DMS153 treated with DMSO at 0.1 percent for 48 hours (cell line): ENCODE measurements at regions not wholly inside any gene's neighbourhood (a gene's known extent, or its start where the extent isn't known, plus 50 kb on each side); places are given as distances from the start of the nearest gene placed in this dataset.
"Not testable (repeated sequence)": the region's sequence is repeated elsewhere in the genome, so short reads cannot be mapped to it uniquely, and the experiment has no call there.

Experiments
- DNase-seq: peaks from one replicate; lab custom pipeline; 2025; ENCODE audit not compliant: unreplicated experiment; lab: John Stamatoyannopoulos, UW

GRCh38 chr16:85531516-85531915 is 81.6 kb upstream of the GSE1 start:
- no peak for DNase-seq

- no peak for DNase-seq
Observed at GRCh38 chr16:85532147-85532546, 81.0 kb upstream of the GSE1 start.

GRCh38 chr16:85533593-85533992 is 79.5 kb upstream of the GSE1 start:
- not testable (repeated sequence) for DNase-seq

DNA sequence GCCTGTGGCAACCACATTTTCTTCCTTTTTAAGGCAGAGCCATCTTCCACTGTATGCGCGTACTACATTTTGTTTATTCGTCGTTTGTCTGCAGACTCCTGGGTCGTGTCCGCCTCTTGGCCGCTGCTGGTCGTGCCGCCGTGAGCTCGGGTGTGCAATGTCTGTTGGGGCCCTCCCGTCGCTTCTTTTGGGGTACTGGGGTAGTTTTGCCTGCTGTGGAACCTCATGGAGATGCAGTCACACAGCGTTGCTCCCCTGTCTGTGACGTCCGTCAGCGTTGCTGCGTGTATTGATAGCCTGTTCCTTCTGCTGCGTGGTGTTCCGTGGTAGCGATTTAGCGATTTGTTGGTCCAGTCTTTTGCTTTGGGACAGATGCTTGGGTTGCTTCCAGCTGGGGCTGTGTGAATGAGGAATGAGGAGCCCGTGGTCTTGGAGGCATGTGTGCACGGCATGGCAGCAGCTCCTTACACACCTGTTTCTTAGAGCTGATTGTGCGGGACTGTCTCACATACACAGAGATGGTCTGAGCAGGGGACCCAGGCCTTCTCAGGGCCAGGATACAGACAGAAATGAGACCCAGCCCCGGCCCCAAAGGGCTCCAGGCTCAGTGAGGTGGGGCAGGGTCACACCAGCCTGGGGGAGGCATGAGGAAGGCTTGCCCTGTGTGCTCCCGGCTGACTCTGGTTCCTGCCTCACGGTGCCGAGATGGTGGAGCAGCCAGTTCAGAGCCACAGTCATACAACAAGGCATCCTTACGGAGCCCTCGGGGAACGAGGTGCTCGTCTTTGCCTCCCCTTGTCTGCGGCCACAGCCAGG is 78.4 kb upstream of the GSE1 start:
- DNase-seq, result no peak

GRCh38 chr16:85535352-85536072 is 77.6 kb upstream of the GSE1 start:
- DNase-seq, result no peak

- DNase-seq, result no peak
Observed at GRCh38 chr16:85536073-85536410, 77.1 kb upstream of the GSE1 start.

DNA sequence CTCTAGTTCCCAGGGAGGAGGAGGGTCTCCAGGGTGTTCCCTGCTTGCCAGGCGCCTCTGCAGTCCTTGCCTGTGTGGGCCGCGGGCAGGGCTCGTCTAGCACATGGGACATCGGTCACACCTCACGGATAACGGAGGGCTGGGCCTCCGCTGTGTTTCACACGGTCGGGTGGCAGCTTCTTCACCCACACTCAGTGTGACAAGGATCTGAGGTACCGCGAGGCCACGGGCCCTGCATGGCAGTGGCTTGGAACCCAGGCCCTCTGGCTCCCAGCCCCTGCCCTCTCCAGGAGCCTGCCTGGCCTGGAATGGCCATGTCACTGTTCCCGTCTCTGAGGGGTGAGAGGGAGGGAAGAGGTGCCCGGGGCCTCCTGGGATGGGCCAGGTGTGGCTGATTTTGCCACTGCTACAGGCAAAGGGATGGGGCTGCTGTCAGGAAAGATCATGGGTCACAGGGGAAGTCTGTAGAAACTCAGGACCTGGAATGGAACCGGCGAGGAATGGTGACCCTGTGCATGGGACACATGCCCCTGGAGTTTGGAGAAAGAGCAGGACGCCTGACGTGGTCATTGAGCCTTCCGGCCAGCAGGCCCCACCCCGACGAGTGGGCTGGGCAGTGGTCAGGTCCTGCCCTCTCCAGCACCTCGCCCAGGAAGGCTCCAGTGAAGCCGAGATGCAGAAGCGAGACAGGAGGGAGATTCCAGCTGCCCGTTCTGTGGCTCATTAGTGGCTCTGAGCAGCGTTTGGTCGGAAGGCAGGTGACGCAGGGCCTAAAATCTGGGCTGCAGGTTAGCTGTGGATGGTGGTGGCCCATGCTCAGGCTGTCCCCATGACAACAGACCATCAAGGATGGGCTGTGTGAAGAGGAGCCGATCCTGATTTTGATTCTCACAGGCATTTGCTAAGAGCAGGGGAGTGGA is 76.5 kb upstream of the GSE1 start:
- DNase-seq, result no peak

GRCh38 chr16:85537331-85537788 is 75.8 kb upstream of the GSE1 start:
- DNase-seq, result no peak

DNA sequence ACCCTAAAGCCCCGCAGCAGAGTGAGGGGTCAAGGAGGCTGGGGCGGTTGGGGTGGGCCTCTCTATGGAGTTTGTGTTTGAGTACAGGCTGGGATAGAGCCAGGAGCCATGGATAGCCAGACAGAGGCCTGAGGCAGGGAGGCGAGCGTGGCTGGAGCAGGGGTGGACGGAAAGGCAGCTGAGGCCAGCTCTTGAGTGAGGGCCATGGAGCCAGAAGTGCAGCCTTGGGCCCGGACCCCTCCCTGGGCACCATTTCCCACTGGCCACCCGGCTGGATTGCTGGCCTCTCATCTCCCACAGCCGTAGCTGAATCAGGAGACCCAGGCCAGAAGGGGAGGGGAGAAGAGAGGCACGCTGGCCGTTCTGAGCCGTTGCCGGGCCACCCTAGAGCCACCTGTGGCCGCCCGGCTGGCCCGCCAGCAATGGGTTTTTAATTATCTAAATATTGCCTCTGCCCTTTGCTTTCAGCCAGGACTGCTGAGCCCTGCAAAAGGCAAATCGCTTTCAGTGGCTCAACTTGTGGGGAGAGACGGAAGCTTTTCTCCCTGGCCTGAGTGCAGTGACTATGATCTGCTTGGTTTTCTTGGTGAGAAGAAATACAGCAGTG is 75.2 kb upstream of the GSE1 start:
- DNase-seq, result no peak

DNA sequence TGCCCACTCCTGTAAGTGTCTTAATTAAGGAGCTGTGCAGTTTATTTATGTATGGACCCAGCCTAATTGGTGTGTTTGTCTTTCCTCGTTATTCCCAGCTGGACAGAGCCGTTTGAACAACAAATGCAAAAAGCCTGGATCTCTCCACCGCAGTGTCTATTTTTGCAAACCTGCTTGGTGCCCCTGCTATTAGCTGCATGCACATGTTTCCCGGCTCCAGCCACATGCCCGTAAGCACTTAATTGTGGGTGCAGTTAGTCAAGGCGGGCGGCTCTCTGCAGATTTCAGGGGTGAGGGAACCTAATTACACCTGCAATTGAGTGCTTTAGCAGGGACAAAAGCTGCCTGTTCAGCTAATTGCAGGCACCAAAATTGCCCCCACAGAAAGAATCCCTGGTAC is 74.0 kb upstream of the GSE1 start:
- no peak for DNase-seq

GRCh38 chr16:85539629-85540291 is 73.4 kb upstream of the GSE1 start:
- DNase-seq, result no peak

DNA sequence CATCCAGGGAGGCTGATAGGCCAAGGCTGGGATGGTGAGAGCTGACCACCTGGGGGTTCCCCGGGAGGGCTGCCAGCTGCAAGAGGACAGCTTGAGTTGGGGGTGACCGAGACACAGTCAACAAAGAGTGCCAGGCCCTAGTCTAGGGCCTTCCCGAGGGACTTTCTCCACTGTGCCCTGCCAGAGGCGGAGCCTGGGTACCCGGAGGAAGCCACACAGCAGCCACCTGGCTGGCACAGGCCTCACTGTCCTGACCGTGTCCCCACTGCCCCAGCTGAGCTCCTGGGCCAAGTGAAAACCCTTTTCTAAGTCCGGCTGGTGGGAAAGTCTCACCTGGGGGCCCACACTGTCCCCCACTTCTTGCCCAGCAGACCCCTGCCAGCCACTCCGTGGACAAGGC is 71.9 kb upstream of the GSE1 start:
- DNase-seq, result no peak

DNA sequence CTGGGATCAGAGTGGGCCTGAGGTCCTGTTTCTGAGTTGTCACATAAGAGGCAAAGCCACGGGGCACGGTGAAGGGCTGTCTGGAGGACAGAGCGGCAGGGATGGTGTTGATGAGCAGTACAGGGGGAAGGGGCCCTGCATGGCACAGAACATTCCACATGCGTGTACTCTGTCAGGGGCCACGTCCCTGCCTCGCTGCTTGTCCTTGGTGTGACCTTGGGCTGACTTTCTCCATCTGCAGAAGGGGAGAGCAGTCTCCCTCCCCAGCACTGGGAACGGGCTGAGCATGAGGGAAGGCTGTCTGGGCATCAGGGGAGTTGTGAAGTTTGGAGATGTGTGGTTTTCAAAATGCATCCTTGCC is 71.5 kb upstream of the GSE1 start:
- DNase-seq, result no peak

- no peak for DNase-seq
Observed at GRCh38 chr16:85541980-85542900, 70.9 kb upstream of the GSE1 start.

DNA sequence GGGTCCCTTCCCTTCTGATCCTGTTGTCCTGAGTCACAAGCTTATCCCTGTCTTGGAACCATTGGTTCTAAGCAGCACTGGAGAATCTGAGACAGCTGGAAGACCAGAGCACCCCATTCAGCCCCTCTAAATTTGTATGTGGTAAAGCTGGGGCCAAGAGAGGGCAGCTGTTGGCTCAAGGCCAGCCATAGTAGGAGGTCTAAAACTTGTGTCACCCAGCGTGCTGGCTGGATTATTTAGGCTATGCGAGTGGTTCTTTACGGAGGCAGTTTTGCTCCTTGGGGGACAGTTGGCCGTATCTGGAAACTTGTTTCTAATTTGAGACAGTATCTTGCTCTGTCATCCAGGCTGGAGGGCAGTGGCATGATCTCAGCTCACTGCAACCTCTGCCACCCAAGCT is 69.6 kb upstream of the GSE1 start:
- no peak for DNase-seq

DNA sequence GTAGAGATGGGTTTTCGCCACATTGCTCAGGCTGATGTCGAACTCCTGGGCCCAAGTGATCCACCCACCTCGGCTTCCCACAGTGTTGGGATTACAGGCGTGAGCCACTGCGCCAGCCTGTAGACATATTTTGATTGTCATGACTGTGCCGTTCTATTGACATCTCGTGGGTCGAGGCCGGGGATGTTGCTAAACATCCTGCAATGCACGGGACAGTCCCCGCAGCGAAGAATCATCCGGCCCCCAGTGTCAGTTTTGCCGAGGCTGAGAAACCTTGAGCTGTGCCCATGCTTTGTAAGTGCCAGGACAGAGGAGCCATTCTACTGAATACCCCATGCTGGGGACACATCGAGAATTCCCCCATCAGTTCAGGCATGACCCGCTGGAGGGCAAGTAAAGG is 69.1 kb upstream of the GSE1 start:
- DNase-seq, result no peak

DNA sequence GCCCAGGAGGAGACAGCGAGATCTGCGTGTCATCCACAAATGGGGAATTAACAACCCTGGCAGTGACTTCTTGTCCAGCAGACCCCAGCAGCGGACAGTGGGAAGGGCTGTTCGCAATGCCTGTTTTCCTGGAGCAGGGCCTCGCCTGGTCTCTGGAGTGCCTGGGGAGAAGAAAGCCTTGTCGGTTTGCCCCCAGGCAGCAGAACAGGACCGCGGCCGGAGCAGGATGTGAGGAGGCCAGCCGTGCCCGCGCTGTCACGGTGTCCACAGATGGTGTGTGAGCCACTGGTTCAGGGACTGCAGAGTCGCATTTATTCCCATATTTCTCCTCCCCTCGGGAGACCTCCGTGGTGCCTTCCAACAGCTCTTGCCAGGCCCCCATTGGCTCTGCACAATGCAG is 68.5 kb upstream of the GSE1 start:
- no peak for DNase-seq

DNA sequence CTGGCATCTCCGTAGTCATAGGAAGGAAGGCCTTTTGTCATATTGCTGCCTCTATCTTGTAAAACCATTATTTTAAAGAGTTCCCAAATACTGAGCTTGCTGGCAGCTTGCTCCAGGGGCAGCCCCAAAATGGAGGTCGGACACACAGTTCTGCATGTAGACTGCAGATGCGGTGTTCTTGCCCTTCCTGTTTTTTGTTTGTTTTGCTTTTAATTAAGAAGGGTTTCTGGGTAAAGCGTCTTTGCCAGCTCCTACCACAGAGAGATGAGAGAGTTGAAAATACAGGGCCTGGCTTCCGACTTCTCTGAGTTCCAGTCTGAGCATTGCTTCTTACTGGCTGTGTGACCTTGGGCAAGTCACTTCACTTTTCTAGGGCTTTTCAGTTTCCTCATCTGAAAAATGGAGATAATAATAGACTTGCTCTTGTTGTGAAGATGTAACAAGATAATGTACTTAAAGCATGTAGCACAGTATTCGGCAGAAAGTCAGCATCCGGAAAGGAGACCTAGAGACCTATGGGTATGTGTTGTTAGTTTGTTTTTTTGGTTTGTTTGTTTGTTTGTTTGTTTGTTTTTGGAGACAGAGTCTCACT is 67.8 kb upstream of the GSE1 start:
- no peak for DNase-seq
